HS-27A (cell line): ENCODE measurements at regions not wholly inside any gene's neighbourhood (a gene's known extent, or its start where the extent isn't known, plus 50 kb on each side); places are given as distances from the start of the nearest gene placed in this dataset.

Experiments used
- DNase-seq: peaks from one replicate; pipeline ENCODE4 v3.0.0-alpha.2; 2012; ENCODE audit warnings: low read depth, missing footprints

DNA sequence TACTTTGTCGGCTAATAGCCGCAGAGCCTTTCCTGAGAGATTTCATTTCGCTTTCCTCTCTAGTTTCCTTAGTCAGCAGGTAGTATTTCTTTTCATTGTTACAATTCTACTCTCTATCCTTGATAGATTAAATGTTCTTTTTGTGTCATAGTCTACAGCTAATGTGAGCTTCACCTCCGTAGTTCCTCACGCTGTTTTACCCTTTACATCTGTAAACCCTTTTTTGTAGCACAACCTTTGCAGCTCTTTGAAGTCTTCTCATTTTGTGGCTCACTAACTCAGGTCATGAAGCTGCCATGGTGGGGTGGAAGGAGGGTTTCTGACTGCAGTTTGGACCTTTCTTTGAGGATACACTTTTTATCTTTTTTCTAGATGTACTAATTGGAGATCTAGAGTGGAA is 1008.8 kb upstream of the PABPC4L start:
- DNase-seq: no peak

DNA sequence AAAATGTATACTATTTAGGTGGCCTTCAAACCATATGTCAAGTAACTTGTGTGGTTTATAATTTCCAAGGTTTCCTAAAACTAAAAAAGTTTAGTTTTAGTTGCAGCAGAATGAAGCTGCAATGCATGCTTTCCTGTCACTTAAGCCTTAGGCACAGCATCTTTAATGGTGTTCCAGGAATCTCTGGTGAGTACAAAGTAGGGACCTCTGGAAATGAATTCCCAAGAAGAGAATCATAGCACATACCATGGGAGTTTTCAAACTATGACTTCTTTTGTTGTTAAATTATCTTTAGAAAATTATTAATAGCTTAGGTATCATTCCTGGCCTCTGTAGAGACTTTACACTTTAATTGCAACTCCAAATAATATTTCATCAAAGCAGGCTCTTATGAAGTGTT is 1005.9 kb upstream of the PABPC4L start:
- DNase-seq: no peak

DNA sequence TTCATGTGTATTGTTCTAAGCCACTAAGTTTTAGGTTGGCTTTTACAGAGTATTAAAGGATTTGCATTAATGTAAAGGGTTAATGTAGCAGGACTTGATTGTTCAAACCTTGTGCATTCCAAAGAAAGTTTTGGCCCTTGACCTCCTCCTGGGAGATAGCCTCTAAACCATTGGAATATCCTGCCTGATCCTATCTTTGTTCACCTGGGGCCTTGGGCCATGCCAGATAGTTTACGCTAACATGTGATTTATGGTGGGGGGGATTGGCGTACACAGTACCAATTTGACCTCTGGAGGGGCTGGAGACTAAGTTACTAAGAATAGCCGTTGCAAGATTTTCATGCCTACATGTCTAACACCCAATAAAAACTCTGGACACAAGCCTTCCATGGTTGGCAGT is 1002.7 kb upstream of the PABPC4L start:
- DNase-seq: no peak

DNA sequence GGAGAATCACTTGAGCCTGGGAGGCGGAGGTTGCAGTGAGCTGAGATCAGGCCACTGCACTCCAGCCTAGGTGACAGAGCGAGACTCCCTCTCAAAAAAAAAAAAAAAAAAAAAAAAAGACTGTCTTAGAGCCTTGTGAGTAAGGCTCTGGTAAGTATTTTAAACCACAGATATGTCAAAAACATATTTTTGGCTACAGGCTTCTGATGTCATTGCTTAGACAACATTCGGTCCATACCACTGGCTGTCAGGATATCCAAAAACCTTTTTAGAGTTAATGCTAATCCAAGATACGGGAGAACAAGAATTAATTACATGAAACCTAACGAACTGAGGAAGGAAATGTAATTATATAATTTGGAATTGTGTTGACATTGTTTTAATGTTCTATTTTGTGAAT is 999.5 kb upstream of the PABPC4L start:
- DNase-seq: peak; percentile 58

DNA sequence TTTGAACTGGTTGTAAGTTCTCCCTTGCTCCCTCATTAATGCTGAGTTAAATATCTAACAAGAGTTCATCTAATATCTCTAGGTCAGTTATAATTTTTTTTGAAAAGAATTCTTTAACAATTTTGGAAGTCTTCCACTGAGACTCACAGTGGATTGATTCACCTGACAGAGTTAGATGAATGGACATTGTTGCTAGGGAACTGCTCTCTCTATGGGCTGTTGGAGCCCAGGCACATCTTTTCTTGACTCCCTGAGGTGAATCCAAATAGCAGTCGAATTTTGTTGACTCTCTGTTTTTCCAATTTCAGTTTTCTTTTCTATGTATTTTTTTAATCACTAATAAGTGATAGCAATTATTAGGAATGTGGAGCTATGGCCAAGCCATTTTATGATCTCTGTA is 996.1 kb upstream of the PABPC4L start:
- DNase-seq: no peak

DNA sequence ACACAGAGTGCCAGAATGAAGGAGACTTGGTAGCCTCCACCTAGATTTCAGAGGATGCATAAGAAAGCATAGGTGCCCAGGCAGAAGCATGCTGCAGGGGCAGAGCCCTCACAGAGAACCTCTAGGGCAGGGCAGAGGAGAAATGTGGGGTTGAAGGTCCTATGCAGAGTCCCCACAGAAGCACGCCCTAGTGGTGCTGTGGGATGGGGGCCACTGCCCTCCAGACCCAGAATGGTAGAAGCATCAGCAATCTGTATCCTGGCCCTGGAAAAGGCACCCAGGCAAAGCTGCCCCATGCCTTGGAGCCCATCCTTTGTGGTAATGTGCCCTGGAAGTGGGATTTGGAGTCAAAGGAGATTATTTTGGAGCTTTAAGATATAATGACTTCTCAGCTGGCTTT is 992.9 kb upstream of the PABPC4L start:
- DNase-seq: no peak

DNA sequence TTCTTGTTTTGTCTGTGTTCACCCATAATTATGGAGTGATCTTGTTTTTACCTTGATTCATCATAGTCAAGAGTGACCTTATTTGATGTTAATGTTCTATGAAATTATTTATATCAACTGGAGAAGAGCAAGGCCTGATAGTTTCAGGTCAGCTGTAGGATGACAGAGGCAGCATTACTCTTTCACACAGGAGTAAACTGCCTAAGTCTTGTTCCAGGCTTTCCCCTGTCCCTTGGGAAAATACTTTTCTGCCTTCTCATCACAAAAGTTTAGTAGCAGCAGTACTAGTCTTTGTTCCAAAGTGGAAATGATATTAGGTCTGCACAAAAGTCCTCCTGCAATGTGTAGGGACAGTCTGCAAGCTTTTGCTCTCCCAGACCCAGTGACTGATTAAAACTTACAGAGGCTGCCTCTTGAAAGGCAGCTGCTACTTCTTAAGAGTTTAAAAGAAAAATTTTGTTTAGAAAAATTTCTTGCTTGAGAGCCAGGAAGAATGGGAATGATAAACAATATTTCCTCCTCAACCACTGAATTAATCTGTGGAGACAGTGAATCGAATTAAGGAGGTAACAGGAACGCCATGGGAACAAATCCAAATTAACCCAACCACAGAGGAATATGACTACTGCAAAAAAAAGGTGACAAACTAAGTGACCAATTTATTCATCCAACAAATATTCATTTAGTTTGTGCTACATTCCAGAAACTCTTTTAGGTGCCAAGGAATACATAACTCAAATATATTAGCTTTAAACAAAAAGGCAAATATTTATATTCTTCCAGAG is 991.4 kb upstream of the PABPC4L start:
- DNase-seq: peak; percentile 64

DNA sequence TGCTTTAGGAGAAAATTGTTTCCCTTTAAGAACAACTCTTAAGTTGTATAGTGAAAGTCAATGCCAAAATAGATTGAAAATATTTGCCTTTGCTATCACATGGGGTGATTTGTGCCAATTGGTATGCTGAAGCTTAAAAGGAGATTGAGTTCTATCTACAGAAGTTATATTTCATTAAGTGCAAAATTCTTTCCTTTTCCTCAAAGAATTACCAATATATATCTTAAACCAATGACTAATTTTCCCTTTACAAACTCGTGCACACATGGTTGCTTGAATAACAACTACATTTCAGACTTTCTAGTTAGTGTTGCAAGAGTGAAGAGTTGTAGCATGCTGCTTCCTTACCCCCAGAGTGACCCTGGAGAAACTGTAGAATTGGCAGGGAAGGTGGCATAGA is 990.0 kb upstream of the PABPC4L start:
- no peak for DNase-seq

DNA sequence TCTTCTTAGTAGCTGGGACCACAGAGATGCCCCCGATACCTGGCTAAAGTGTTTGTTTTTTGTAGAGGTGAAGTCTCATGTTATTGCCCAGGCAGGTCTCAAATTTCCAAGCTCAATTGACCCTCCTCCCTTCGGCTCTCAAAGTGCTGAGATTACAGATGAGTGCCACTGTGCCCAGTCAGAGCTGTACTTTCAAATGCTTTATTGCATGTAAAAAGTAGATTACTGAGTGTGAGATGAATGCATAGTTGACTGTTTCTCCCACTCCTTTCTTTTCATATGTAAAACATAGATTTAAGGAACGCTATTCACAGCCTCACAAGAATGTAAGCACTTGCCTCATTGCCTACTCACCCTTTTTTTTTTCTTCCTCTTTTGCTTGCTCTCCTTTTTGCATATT is 984.4 kb upstream of the PABPC4L start:
- no peak for DNase-seq

DNA sequence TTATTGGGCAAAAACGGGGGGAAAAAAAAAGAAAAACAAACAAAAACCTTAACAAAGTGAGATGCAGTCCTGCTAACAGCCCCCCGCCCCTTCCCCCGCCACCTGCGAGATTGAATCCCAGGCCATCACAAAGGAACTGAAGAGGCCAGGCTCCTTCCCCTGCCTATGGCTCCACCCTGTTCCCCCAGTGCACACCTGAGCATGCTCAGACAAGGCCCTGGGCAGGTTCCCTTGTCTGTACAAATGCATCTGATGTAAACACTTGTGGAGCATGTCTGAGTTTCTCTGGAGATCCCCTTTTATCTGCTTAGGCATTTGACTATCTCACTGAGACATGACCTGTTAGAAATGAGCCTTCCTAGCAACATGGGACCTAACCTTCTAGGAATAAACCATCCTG is 983.7 kb upstream of the PABPC4L start:
- DNase-seq: no peak

DNA sequence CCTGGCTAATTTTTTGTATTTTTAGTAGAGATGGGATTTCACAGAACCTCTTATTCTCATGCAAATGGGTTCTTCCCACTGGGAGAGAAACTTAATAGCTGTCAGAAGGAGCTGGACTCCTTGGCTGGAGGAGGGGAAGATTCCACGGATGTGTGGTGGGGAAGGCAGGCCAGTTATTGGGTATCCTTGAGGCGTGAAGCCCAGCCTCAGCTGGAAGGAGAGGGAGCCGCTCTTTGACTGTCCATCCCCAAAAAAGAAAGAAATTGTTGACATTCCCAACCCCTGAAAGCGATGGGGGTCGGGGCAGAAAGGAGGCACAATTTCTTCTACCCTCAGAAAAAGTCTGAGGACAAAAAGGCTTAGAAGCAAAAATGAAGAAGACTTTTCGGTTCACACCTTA is 983.1 kb upstream of the PABPC4L start:
- no peak for DNase-seq

DNA sequence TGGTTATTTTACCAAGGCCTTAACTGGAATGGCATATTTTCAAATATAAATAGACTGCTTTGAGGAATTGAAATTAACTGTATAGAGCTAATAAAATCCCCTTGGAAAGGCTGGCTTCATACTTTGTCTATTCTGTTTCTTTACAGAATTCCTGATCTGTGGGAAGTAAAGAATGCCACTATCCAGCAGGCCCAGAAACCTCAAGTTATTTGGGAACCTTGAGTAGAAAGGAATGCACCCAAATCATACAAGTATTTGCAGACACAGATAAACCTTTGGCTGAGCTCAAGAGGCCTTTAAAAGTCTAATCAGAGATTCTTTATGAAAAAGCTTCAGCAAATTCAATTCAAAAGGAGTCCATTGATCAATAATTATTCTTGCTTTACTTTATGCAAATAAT is 975.7 kb upstream of the PABPC4L start:
- DNase-seq: peak; percentile 39

DNA sequence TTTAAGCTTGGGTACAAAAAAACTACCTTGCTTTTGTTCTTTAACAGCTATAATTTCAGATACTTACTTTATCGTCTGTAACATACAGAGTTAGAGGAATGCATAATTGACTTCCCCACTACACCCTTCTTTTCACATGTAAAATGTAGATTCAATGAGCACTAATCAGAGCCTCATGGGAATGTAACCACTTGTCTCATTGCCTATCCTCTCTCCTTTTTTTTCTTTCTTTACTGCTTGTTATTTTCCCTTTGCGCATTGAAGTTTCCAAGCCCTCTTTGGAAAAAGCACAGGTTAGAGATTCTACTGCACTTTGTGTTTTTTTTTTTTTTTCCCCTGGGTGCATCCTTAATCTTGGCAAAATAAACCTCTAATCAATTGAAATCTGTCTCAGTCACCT is 965.1 kb upstream of the PABPC4L start:
- no peak for DNase-seq

DNA sequence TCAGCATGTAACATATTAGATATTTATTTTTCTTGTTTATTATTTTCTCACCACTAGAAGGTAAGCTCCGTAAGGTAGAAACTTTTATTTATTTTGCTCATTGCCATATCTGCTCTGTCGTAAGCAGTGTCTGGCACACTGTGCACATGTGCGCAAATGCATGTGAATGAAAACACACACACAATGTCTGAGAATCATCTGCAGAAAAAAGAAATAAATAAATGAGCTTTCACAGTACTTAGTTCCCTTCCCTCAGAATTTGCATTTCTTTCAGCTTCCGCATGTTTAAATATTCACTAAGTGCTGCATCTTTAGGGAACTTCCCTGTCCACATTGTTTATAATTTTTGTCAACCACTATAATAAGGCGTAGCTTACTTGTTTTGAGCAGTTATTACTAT is 963.0 kb upstream of the PABPC4L start:
- DNase-seq: no peak

DNA sequence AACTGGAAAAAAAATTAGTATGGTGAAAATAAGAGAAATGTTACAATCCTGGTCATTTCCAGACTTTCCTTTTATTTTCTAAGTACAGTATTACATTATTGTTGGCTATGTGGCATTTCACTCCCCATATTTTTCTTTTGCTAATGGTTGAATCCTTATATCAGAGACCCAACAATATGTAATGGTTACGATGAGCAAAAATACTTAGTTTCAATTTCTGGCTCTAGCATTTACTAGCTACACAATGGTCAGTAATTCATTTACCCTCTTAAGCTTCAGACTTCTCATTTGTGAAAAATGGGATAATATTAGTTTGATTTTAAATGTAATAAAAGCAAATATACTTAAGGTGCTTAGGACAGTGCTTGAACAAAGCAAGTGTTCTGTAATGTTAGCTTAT is 942.9 kb upstream of the PABPC4L start:
- no peak for DNase-seq

DNA sequence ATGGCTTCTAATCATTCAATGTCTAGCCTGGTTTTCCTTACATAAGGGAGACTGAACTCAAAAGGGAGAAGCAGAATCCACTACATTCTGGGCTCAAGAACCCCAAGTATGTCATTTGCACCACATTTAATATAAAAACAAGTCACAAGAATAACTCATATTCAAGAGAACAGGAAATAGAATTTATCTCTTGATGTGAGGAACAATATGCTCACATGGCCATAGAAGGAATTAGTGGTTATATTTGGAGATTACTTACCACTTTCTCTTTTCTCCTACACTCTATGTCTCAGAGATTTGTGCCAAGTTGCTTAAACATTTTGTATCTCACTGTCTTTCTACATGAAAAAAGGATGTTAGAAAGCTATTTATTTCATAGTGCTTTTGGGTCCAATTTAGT is 922.6 kb upstream of the PABPC4L start:
- DNase-seq: no peak

DNA sequence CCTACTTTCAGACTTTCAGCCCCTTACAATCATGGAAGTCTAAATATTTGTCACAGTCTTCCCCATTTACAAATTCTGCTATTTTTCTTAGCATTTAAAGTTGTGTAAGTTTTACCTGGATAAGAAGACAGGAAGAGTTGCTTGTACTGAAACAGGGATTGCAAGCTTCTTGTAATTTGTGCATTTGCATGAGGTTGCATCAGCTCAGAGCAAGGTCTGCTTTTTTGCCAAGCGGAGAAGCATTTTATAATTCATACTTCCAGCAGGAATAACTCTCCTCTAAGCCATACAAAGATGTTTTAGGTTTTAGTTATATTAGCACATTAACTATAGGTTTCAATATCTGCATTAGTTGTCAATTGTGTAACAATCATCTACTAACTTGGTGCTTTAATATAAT is 922.0 kb upstream of the PABPC4L start:
- no peak for DNase-seq

DNA sequence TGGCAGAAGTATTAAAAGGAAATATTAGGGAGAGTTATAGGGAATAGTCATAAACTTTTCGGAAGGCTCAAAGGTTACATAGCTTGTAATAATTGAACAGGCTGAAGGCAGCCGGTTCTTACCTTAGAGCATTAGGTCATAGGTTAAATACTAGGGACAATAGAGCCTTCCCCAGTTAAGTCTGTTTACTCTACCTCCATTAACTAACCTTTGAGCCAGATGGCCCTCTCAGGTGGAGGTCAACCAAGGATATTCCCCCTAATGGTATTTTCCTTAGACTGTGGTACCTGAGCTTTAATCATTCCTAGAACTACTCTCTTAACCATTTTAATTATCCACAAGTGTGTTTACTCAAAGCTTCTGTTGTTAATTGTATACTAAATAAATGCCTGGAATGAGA is 920.9 kb upstream of the PABPC4L start:
- no peak for DNase-seq

DNA sequence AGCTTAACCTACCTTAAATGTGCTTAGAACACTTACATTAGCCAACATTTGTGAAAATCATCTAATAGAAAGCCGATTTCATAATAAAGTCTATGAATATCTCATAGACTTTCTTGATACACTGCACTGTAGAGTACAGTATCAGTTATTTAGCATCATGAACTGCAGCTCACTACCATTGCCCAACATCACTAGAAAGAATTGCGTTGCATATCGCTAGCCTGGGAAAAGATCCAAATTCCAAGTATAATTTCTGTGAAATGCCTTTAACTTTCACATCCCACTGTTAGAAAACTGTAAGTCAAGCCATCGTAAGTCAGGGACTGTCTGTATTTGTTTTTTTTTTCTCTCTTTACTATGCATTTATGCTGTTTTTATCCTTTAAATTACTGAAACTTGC is 918.6 kb upstream of the PABPC4L start:
- DNase-seq: no peak

DNA sequence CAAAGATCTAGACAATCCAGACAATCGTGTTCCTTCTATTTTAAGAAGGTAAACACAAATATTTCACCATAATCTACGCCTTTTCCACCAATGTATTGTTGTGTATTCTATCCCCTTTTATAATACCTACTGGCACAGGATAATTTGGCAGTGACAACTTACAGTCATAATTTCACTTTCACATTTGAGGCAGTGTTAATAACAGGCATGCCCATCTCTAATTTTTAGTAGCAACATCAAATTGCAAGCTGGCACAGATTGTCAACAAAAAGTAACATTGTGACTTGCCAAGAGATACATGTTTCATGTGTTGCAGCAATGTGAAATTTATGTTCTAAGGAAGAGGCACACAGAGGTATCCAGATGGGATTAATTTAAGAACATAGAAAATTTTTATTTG is 912.5 kb upstream of the PABPC4L start:
- DNase-seq: no peak

DNA sequence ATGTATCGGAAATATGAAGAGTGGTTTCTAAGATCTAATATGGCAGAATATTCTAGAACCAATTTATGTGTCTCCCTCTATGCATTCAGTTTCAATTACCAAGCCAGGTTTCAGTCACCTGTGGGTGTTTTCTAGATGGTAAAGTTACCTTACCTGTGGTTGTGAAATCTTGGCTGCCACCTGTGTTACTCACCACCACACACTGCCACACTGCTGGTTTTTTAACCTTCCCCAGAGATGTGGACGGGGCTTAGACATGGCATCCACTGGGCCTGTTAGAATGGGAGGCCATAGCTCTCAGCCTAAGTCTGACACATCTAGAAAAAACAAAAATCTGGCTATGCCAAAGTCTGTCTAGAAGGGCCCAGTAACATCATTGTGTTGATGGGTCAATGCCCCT is 896.5 kb upstream of the PABPC4L start:
- DNase-seq: no peak

DNA sequence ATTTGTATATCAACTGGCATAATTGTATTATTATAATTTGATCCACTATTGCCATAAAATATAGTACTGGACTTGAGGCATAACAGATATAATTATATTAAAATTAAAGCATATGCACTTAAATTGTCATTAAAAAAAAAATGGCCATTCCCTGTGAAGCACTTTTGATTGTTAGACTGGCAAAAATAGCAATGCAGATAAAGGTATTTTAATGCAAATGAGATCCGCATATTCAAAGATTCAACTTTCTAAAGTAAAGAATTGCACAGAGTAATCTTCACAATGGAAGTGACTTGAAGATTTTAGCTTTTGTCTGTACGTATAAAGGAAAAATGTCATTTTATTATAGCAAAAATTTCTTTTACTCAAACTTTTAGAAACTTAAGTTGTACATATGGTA is 871.8 kb upstream of the PABPC4L start:
- DNase-seq: no peak

DNA sequence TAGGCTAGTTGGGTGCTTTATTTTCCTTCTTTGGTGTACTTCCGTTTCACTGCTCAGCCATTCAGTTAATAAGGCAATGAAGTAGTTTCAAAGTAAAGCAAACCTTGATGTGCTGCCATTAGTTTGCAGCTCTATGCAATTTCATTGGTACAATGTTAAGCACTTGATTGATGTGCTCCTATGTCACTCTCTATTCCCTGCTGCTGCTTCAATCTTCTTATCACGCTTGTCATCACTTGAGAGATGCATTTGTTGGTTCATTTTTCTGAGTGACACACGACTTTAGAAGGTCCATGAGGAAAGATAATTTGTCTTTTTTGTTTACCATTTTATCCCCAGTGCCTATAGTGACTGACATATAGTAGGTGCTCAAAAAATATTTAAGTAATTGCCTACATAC is 871.0 kb upstream of the PABPC4L start:
- no peak for DNase-seq

DNA sequence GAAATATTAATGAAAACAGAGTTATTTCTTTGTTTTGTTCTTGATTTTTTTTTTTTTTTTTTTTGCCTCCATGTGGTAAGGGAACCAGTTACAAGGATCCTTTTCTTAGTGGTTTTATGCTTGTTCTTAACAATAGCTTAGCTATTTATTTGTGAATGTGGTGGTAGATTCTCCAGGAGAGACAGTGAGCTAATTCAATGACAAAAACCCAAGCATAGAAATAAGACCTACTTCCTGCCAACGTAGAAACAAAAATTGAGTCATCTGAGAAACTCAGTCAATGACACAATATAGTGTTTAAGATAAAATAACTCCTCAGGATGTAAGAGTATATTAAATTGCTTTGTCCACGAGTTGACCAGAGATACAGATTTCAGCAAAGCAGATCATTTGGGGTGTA is 863.8 kb upstream of the PABPC4L start:
- DNase-seq: no peak
